ENCODE measurements at regions not wholly inside any gene's neighbourhood (a gene's known extent, or its start where the extent isn't known, plus 50 kb on each side); places are given as distances from the start of the nearest gene placed in this dataset.

DNA sequence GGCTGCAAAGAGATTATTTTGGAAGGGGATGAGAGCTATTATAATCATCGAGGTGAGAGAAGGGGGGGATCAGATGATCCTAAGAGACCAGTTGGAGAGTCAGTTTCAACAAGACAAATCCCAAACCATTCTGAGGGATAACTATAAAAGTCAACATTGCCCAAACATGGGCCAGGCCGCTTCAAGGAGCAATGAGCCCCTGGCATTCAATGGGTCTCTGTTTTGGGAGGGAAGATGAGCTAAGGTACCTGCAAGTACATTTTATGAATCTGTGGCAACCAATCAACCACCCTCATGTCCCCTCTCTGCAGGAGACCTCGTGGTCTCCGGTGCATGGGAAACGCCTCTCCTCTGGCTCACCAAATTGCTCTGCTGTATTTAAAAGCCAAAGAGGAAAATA is 209.9 kb upstream of the C16orf82 start:
- no peak overlapping the region for H3K4me3 ChIP-seq
- no peak overlapping the region for H3K4me2 ChIP-seq (ENCODE audit: insufficient read depth, low read length)
- no peak overlapping the region for H2AFZ ChIP-seq (ENCODE audit: low read depth, low read length)
- CTCF ChIA-PET (ENCODE audit: low intra/inter-chr PET ratio), result no interaction called here
- intact Hi-C loops (cut with micrococcal nuclease) (no loop called here), in situ Hi-C loops (cut with MboI) (no loop called here)
- no TSS peak for BruUV-seq (replicated peaks)
- WGBS (ENCODE audit: insufficient coverage, low coverage, missing lambda C conversion rate), result 0% methylated on average over 5 of the region's 5 CpGs
- no peaks in the 10 kb centered on the region for H4K20me1 ChIP-seq (replicated peaks; ENCODE audit: control insufficient read depth, insufficient read depth, low read length)
- no peaks in the 10 kb centered on the region; a peak in 1 of 5 replicates for H3K4me1 ChIP-seq (replicated peaks in 1 of 2; ENCODE audit: control insufficient read depth in 2 of 2, insufficient read depth in 2 of 2, low read length in 2 of 2)
- H3K9ac ChIP-seq (ENCODE audit: insufficient read depth in 1 of 2, low read depth in 2 of 2, low read length in 2 of 2), result no peak overlapping the region
- H3K27me3 ChIP-seq (ENCODE audit: control insufficient read depth in 2 of 2, insufficient read depth in 2 of 2, low read length in 2 of 2), result no peaks in the 10 kb centered on the region
- FAIRE-seq (no peak), DNase-seq (ENCODE audit: extremely low read depth in 1 of 4, low spot score in 3 of 4) (no peak), ATAC-seq (no peak)
- POLR2A ChIA-PET, result interaction anchor here (1.1 kb wide), 1 partner anchor 9 kb away, joined by 3 read pairs; no protein-coding TSS in a partner anchor
- H3K79me2 ChIP-seq (ENCODE audit: control insufficient read depth, insufficient read depth, low read length), result no peaks in the 10 kb centered on the region
- H3K36me3 ChIP-seq (ENCODE audit: control insufficient read depth, insufficient read depth, low read length), result no peaks in the 10 kb centered on the region
- H3K9me1 ChIP-seq (ENCODE audit: control insufficient read depth, insufficient read depth, low read length), result no peaks in the 10 kb centered on the region
- no peak overlapping the region for H3K27ac ChIP-seq (ENCODE audit: extremely low read depth, low read depth, low read length)
- no peaks in the 10 kb centered on the region for H3K9me3 ChIP-seq (replicated peaks; ENCODE audit: control insufficient read depth, insufficient read depth, low read depth, low read length)
- TF ChIP-seq SAFB (IDR thresholded peaks at IDR 0.05; ENCODE audit: borderline replicate concordance, low read depth, low read length) (no peak), SAP30 (IDR thresholded peaks at IDR 0.05; ENCODE audit: borderline replicate concordance, insufficient read depth, low read depth, low read length, poor library complexity, severe bottlenecking) (no peak), LCOR (CRISPR knock-in tag; IDR thresholded peaks at IDR 0.05) (no peak), NR2F6 (CRISPR knock-in tag; IDR thresholded peaks at IDR 0.05) (no peak), MAFK (IDR thresholded peaks at IDR 0.05; ENCODE audit: low read length) (no peak), ZFPM2 (CRISPR knock-in tag; IDR thresholded peaks at IDR 0.05) (no peak), ZNF384 (IDR thresholded peaks at IDR 0.05; ENCODE audit: low read depth, low read length) (no peak), U2AF2 (optimal IDR thresholded peaks at IDR 0.05; ENCODE audit: low read depth, low read length) (no peak), NUFIP1 (IDR thresholded peaks at IDR 0.05; ENCODE audit: partially characterized antibody) (no peak), KAT7 (CRISPR knock-in tag; IDR thresholded peaks at IDR 0.05; ENCODE audit: borderline replicate concordance) (no peak), STAT5A (IDR thresholded peaks at IDR 0.05; ENCODE audit: borderline replicate concordance, low read length) (no peak), MAZ (CRISPR knock-in tag; conservative IDR thresholded peaks at IDR 0.05 in 1 of 2, IDR thresholded peaks at IDR 0.05 in 1 of 2) (no peak), BACH1 (tag; IDR thresholded peaks at IDR 0.05) (no peak), PHB (CRISPR knock-in tag; IDR thresholded peaks at IDR 0.05) (no peak), POLR2B (IDR thresholded peaks at IDR 0.05; ENCODE audit: low read depth, partially characterized antibody) (no peak), ZNF175 (CRISPR knock-in tag; IDR thresholded peaks at IDR 0.05; ENCODE audit: low read depth) (no peak), FUS (optimal IDR thresholded peaks at IDR 0.05; ENCODE audit: low read depth, low read length) (no peak), RBM14 (IDR thresholded peaks at IDR 0.05; ENCODE audit: borderline replicate concordance, insufficient read depth, low read depth, low read length) (no peak), NCOA6 (IDR thresholded peaks at IDR 0.05) (no peak)
- TF ChIP-seq, protein P1, sequence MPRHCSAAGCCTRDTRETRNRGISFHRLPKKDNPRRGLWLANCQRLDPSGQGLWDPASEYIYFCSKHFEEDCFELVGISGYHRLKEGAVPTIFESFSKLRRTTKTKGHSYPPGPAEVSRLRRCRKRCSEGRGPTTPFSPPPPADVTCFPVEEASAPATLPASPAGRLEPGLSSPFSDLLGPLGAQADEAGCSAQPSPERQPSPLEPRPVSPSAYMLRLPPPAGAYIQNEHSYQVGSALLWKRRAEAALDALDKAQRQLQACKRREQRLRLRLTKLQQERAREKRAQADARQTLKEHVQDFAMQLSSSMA (CRISPR knock-in tag; IDR thresholded peaks at IDR 0.05), result no peak
